ENCODE measurements at regions not wholly inside any gene's neighbourhood (a gene's known extent, or its start where the extent isn't known, plus 50 kb on each side); places are given as distances from the start of the nearest gene placed in this dataset.

DNA sequence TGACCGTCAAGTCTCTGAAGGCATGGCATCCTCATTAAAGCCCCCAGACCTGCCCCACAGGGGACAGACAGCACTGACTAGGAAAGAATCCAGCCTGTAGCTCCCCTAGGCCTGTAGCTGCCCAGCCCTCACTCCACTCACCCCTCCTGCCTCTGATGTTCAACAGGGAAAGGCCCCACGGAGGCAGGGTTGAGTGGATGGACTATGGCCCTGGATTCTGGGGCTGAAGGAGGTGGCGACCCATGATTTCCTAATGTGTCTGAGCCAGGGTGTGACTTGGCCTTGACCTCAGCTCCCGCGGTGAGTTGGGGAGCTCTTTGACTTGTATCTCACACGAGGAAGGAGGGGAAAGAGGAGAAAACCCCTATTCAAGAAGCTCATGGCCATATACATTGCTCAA lies 238.5 kb upstream of the CSF3R start:
- no peak for DNase-seq (ENCODE audit: low read depth)

DNA sequence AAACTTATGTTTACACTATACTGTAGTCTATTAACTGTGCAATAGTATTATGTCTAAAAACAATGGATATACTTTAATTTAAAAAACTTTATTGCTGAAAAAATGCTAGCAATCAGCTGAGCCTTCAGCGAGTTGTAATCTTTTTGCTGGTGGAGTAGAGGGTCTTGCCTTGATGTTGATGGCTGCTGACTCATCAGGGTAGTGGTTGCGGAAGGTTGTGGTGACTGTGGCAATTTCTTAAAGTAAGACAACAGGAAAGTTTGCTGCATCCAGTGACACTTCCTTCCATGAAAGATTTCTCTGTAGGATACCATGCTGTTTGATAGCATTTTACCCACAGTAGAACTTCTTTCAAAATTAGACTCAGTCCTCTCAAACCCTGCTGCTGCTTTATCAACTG lies 234.7 kb upstream of the CSF3R start:
- DNase-seq (ENCODE audit: low read depth): no peak

DNA sequence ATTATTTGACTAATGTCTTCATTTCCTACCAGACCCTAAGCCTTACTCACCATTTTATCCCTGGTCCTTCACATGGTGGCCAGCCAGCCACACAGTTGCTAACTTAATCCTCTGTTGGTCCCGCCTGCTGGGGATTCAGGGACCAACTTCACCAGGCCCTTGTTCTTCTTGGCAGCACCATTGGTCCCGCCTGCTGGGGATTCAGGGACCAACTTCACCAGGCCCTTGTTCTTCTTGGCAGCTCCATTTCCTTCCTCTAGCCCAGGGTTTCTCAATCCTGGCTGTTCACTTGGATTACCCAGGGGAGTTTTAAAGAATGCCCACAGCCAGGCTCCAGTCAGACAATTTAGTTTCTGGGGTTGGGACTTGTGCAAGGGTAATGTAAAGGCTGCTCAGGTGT lies 233.1 kb upstream of the CSF3R start:
- DNase-seq (ENCODE audit: low read depth): no peak

DNA sequence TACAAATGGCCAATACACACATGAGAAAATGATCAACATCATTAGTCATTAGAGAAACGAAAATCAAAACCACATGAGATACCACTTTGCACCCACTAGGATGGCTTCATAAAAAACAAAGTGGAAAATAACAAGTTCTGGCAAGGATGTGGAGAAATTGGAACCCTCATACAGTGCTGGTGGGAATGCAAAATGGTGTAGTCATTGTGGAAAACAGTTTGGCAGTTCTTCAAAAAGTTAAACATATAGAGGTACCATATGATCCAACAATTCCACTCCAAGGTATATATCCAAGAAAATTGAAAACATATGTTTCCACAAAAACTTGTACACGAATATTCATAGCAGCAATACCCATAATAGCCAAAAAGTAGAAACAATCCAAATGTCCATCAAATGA lies 231.6 kb upstream of the CSF3R start:
- no peak for DNase-seq (ENCODE audit: low read depth)

DNA sequence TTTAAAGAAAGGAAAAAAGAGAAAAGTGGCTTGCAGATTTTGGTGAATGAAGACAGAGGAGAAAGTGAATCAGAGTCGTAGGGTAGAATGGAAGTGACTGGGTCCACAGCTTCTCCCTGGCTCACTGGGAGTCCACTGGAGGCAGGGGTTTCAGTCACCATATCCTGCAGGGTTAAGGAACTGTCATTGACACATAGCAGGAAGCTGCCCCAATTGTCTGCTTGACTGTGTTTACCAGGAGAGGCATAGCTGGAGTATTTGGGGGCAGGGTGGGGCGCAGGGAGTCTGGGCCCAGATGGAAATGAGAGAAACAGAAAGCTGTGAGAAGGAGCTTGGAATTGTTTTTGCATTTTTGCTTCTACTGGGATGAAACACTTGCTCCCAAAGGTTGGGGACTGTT lies 228.8 kb upstream of the CSF3R start:
- no peak for DNase-seq (ENCODE audit: low read depth)

DNA sequence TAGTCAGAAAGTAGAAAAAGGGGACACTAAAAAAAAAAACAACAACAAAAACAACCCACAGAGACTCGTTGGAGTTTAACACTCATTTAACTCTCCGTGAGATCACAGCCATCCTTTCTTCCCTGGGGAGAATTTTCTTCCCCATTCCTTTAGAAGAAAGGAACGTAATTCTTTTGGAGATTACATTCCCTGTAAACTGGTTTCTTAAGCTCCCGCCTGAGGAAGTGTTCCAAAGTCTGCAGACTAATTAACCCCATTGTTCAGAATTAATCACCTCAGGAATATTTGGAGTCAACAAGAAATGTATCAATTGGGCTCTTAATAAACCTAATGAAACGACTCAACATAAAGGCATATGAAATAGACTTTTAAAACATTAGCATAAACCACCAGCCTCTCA lies 228.2 kb upstream of the CSF3R start:
- no peak for DNase-seq (ENCODE audit: low read depth)

DNA sequence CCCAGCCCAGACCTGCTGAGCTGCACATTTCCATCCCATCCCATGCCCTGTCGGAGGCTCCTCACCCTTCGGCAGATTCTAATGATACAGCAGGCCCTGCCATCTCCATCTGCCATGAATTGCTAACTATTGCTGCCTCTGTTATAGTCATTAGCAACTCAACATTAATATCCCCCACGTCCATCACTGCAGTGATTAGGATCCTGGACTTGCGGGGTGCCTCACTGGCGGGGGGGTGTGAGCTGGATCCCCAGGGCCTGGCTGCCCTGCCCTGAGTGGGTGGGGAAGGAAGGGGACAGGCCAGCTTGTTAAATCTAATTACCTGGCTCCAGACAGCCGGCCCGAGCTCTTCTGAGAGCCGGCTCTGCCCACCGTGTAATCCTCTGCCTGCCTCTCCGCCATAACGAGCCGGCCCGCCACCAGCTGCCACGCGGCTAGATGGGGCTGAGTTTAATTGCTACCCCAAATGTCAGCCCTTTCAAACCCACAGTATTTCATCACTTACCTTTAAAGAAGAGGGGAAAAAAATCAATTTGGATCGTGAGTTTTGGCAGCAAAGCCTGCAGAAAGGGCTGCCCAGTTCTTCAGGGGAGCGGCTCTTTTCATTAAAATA lies 227.3 kb upstream of the CSF3R start:
- no peak for DNase-seq (ENCODE audit: low read depth)

DNA sequence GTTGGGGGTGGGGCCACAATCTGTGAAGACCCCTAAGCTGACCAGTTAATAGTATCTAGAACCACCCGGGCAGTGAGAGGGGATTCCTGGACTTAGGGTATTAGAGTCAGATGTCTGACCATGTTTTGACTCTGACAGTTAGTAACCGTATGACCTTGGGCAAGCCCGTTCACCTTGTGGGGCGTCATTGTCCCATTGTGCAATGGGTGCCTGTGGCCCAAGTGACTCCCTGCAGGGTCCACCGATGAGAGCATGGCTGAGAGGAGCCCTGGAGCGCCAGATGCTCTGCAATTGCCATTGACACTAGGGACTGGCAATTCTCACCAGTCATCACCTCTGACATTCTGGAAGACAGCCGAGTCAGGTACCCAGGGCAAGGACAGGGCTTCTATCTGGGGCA lies 225.9 kb upstream of the CSF3R start:
- DNase-seq (ENCODE audit: low read depth): no peak

DNA sequence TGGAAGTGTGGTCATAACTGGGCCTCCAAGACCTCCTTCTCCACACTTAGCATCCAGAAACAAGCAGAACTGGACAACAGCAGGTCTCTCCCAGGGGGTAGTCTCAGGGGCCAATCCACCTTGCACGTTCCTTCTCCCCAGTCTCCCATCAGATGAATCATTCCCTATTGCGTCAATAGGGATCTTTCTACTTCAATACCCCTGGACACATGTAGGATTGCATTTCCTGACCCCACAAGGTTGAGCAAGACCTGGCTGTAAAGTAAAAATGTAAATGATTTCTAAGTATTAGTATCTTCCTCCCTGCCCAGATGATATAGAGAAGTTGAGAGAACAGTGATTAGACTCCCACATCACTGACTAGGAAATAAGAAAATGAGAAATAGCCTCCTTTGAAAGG lies 224.5 kb upstream of the CSF3R start:
- no peak for DNase-seq (ENCODE audit: low read depth)

DNA sequence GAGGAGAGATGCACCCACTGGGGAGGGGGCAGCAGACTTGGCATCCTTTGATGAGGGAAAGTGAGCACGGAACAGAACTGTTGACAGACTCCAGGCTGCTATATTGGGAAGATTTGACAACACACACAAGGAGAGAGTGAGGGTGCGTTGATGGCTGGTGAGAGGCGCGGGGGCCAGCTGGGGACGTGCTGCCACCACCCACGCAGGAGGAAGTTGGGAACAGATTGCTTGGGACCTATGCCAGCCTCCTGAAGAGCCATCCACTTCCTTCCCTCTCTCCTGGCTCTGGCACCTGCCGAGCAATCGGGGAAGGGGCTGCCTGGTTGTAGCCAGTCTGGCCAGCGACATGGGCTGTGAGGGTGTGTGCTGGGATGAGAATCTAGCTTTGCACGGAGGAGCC lies 223.7 kb upstream of the CSF3R start:
- DNase-seq (ENCODE audit: low read depth): no peak

DNA sequence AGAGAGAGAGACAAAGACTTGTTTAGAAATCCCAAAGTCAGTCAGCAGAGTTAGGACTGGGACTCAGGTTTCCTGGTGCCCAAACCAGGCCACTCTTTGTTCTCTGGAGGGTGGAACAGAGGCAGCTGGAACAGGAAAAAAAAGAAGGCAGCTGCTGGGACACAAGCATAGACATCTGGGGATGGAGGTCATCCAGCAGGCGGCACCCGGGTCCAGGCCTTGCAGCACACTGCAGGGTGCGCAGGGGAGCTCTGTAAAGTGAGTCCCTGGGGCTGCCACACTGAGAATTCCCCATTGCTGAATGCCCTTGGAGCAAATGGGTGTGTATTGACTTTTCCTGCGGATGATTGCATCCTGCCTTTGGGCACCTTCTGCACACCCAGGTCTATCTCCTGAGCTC lies 222.9 kb upstream of the CSF3R start:
- no peak for DNase-seq (ENCODE audit: low read depth)

DNA sequence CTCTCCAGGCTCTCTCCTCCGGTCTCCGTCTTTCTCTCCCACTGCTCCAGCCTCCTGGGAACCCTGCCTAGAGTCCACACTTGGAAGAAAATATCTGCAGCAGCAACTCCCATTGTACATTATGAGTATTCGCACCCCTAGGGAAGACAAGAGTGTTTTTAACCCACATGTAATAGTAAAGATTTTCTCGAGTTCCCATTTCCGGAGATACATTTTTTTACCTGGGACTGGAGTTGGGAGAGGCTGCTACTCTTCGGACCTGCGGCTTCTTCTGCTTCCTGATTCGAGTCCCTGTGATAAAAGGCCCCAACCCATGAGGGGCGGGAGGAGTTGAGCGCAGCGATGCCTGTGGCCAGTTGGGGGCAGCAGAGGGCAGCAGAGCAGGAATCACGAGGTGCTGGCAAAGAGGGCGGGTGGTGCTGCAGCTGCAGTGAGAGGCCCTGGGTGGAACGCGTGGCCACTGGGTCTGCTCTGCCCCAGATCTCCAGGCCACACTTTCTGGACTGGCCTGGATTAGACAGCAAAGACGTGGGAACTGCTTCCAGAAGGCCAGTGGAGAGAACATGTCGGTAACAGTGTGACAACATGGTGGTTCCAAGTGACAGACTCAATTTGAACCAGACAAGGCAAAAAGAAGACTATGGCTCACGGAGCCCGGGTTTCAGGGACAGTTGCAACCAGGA lies 221.0 kb upstream of the CSF3R start:
- peak; percentile 15 for DNase-seq (ENCODE audit: low read depth)

DNA sequence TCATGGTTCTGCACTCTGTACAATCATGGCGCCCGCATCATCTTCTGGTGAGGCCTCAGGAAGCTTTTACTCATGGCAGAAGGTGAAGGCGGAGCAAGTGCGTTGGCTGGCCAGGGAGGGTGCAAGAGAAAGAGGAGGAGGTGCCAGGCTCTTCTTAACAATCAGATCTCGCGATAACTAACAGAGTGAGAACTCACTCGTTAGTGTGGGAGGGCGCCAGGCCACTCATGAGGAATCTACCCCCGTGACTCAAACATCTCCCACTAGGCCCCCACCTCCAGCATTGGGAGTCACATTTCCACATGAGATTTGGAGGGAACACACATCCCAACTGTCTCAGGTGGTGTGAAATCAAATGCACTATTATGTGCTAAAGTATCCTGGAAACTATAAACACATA lies 220.2 kb upstream of the CSF3R start:
- no peak for DNase-seq (ENCODE audit: low read depth)

DNA sequence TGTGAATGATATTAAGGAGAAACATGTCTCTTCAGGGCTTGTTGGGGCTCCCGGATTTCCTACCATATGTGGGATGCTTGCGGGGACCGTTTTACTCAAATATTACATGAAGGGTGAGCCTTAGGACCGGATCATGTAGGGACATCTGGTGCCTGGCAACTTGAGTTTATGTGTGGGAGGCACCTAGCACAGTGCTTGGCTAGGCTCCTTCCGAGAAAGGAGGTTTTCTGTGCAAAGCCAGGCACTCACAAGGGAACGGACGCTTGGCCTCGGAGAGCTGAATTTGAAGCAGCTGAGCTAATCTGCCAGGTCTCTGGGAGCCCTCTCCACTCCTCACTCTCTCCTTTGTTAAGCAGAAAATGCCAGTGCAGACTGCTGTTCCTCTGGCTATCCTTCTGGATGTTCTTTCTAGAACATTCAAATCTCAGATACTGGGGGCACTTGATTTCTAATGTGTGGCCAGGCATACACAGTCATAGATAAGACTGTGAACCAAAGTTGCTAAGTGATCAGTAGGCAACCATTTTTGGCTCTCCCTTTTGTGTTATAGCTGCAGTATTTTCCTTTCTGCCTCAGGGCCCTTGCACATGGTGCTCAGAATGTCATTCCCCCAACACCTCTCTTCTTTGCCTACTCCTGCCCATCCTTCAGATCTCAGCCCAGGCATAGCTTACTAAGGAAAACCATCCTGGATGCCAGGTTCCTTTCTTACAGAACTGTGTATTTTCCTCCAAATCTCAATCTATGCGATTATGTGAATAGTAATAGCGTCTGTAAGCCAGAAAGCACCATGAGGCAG lies 216.6 kb upstream of the CSF3R start:
- no peak for DNase-seq (ENCODE audit: low read depth)

DNA sequence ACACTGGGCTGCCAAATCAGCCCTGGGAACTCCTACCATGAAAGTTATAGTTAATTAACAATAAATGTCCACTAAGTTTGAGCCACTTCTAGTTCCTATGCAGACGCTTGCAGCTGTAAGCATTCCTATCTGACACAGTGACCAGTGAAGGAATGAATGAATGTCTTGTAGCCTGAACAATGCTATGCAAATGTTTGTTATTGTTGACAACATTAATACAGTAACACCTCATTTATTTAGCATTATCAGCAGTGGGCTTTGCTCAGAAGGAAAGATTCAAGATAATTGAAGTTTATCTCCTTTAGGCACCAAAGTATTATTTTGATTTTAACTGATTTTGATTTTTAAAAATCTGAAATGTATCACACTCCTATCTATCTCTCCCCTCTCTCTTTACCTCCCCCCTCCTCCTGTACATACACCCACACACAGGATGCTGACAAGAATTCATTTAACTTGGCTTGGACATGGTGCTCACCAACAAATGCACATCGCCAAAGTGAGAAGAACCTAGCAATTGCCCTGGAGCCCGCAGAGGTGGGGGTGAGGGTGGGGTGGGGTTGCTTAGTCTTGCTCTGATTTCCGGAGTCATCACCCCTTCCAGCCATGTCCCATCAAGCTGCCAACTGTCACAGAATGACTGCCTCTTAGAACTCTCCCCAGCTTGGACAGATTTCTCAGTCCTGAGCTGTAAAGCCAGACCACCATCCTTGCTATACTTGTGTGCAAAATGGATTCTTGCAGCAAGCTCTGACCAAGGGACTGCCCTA lies 215.3 kb upstream of the CSF3R start:
- DNase-seq (ENCODE audit: low read depth): no peak

DNA sequence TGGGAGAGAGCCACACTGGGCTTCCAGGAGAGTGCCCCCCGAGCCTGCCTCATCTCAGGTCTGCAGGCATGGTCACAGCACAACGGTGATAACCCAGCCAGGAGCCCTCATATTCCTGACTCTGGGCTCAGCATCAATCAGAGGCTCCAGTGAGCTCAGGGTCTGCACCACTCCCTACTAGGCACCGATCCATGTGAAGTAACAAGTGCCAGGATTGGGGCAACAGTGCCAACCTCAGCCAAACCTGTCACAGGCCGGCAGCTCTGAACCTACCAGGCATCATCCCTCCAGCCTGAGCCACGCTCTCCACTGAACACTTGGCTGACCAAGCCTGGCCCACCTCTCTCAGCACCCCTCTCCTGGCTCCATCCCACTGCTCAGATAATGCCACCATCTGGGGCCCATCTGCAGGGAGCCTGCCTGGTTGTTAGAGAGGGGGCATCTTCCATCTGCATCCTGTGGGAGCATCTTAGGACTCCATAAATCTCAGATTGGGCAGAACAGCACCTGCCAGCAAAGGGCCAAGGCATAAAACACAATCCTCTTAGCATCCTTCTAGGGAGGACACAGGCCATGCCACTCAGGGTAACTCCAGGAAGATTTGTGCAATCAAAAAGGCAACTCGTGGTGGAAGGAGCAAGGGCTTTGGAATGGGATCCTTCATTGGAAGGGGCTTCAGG lies 213.7 kb upstream of the CSF3R start:
- DNase-seq (ENCODE audit: low read depth): no peak

DNA sequence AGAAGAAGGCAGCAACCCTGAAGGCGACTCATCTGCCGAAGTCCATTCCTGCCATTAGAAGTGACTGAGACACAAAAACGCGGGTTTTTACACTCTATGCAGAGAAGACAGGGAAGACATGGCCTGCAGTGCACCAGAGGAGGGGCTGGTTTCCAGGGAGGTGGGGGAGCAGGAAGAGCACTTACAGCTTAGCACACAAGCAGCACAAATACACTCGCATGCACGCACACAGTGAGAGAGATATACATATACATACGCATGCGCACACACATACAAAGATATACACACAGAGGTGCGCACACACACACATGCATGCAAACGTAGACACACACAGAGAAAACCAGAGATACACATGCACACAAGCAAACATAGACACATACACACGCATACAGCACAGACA lies 210.9 kb upstream of the CSF3R start:
- DNase-seq (ENCODE audit: low read depth): no peak

DNA sequence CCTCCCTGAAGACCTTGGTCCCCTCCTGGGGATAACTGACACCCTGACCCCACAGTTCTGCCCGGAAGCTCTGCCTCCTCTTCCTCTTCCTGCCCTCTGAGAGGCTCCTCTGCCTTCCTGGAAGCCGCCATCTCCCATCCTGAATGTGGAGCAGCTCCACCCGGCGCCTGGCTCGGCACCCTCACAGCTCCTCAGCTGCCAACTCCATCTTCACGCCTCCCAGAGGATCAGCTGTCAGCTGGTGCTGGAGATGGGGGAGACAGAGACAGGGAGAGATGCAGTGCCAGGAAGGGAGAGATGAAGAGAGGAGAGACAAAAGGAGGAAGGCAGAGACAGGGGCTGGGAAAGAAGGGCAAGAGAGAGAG lies 210.4 kb upstream of the CSF3R start:
- no peak for DNase-seq (ENCODE audit: low read depth)

DNA sequence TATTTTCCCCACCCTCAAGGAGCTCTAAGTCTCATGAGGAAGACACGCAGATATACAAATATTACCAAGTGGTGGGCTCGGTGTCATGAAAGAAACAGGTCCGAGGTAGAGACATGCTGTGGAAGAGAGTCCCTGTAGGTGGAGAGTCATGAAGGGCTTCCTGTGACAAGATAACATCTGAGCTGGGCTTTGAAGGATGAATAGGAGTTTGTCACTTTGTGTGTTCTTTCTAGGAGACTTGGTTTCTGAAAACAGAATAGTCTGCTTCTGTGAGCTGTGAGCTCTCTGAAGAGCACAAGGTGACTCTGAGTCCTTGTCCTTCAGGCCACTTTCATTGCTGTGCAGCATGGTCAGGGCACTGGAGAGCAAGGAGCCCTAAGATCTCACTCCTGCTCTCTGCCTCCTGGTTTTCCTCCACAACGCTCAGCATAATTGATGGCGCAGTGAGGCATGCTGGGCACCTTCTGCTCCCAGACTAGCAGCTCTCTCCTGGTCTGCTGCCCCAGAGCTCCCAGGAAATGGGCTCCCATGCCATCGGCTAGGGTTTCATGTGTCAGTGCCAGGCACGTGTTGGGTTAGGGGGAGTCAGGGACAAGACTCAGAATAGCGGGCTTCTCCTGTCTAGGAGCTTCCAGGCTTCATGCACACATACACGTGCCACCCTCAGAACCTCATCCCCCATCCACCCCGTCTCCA lies 209.9 kb upstream of the CSF3R start:
- no peak for DNase-seq (ENCODE audit: low read depth)

DNA sequence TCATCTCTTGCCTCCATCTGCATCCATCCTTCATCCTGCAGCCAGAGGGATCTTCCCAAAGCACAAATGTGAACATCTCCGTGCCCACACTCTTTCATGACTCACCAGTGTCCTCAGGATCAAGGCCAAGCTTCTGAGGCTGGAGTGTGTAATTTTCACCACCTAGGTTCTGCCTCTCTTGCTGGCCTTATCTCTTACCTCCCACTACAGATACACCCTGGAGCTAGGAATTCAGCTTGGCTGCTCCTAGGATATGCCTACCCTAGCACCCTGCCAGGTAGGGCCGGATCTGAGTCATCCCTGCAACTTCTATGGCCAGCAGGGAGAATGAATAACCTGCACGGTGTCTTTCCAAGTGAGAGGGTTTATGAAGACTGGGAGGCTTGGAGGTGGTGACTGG lies 208.7 kb upstream of the CSF3R start:
- no peak for DNase-seq (ENCODE audit: low read depth)

DNA sequence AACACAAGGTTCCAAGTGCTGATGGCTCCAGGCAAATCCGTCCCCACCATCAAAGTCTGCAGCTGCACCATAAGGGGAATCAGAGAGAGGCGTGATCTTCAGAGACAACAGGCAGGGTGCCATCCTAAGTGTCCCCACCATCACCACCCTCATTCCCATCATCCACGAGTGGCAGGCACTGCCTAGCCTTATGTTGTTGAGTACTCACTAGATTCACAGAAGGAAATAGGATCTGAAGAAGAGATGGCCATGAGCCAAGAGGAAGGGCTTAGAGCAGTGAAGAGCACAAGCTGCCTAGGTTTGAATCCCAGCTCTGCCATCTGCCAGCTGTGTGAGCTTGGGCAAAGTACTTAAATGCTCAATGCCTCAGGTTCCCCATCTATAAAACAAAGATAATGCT lies 207.3 kb upstream of the CSF3R start:
- no peak for DNase-seq (ENCODE audit: low read depth)

DNA sequence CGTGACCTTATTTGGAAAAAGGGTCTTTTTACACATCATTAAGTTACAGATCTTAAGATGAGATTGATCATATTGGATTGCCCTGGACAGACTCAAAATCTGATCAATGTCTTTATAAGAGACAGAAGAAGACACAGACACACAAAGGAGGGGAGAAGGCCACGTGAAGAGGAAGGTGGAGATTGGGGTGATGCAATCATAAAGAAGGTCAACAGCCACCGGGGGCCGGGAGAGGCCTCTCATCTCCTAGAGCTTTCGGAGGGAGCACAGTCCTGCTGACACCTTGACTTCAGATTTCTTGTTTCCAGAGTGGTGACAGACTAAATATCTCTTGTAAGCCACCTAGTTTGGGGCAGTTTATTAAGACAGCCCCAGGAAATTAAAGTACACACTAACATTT lies 204.6 kb upstream of the CSF3R start:
- DNase-seq (ENCODE audit: low read depth): no peak

All from stimulated activated CD4-positive, alpha-beta T cell treated with anti-CD3 and anti-CD28 coated beads, Interleukin-2, amount 100 ng/mL, for 4 hours (primary cell).